ENCODE measurements at regions not wholly inside any gene's neighbourhood (a gene's known extent, or its start where the extent isn't known, plus 50 kb on each side); places are given as distances from the start of the nearest gene placed in this dataset.

DNA sequence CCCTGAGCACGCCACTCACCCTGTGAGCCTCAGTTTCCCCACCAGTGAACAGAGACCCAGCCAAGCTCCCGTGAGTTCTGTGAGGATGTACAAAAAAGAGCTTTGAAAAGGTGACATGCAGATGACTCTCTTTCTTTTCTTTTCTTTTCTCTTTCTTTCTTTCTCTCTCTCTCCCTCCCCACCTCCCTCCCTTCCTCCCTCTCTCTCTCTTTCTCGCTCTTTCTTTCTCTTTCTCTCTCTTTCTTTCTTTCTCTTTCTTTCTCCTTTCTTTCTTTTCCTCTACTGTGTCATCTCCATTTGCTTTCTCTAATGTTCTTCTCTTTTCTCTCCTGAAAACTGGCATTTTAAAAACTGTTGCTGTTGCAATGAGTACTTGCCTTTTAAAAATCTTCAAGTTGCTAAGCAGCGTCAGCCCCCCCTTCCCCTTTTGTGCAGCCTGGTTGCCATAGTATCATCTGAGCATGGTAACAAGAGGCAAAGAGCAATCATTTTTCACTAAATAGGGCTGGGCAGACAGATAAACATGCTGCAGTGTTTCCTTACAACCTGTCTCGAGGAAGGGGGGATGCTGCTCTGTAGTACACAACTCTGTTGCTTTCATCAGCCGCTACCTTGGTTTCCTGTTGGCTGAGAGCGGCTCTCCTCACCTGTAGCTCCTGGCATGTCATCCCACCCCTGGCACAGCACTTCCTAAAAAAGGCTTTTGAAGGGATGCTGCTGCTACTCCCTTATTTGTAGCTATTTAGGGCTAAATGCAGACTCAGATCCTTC is 108.7 kb upstream of the MBNL2 start:
- ChIA-PET CTCF (interaction anchor here (1.4 to 9.4 kb wide), 4 partner anchors 11 to 246 kb away, joined by 5 to 212 read pairs (median 149); partner anchors contain the start of gene MBNL2), POLR2A (no interaction called here)
- DNase-seq, result no peak
- Mint-ChIP-seq H3K9me3 (no peaks in the 10 kb centered on the region), H3K27me3 (peaks cover 27% of the 10 kb centered on the region), H3K27ac (no peak overlapping the region), H3K4me3 (no peak overlapping the region), H3K4me1 (ENCODE audit: low read depth) (peaks cover 17% of the 10 kb centered on the region), H3K36me3 (no peaks in the 10 kb centered on the region)
- intact Hi-C loops (cut with micrococcal nuclease), result no loop called here

DNA sequence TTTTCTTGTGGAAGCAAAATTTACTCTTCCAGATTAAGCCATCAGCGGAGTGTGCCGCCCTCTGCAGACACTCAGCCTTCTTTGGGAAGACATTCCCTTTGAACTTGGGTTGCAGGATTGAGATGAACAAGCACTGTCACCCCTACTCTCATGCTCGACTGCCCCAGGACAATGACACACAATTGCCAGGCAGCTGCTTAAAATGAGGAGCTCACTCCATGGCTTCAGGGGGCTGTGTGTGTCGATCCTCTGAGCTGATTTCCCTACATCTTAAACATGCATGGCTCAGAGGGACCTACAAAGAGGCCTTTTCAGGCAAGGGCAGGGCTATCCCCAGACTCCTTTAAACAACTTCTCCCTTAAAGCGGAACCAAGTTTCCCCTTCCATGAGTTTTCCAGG is 107.5 kb upstream of the MBNL2 start:
- POLR2A ChIA-PET, result no interaction called here
- Mint-ChIP-seq H3K36me3 (no peaks in the 10 kb centered on the region), H3K4me1 (ENCODE audit: low read depth) (peaks cover 16% of the 10 kb centered on the region), H3K27ac (no peak overlapping the region), H3K4me3 (no peak overlapping the region), H3K27me3 (peaks cover 32% of the 10 kb centered on the region), H3K9me3 (no peaks in the 10 kb centered on the region)
- no peak for DNase-seq
- CTCF ChIA-PET, result interaction anchor here (0.5 to 9.4 kb wide), 3 partner anchors 30 to 245 kb away, joined by 3 to 212 read pairs (median 207); no protein-coding TSS in a partner anchor
- intact Hi-C loops (cut with micrococcal nuclease), result no loop called here

DNA sequence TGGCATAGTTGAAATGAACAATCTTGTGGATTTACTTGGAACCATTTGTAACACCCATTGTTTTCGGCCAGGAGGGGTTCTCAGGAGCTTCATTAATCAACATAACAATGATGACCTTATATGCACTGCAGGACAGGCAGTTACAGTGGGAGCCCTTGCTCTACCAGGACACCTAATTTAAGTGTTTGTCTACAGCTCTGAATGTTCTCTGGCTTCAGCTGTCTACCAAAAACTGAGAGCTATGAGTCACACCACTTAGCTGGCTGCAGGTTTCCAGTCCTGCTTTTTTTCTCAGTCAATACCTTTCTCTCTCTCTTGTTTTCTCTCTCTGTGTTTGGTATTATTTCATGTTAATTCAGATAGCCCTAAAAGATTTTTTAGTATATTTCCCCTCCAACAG is 105.4 kb upstream of the MBNL2 start:
- Mint-ChIP-seq H3K9me3 (no peaks in the 10 kb centered on the region), H3K4me3 (no peak overlapping the region), H3K27me3 (peaks cover 35% of the 10 kb centered on the region), H3K4me1 (ENCODE audit: low read depth) (peaks cover 18% of the 10 kb centered on the region), H3K36me3 (no peaks in the 10 kb centered on the region), H3K27ac (no peak overlapping the region)
- intact Hi-C loops (cut with micrococcal nuclease), result loop anchor here (1.0 kb wide), 1 partner anchor 10 kb away; no protein-coding TSS in a partner anchor
- ChIA-PET CTCF (interaction anchor here (0.9 to 9.4 kb wide), 5 partner anchors 9 to 243 kb away, joined by 3 to 207 read pairs (median 6); no protein-coding TSS in a partner anchor), POLR2A (interaction anchor here (0.5 kb wide), 1 partner anchor 118 kb away, joined by 4 read pairs; no protein-coding TSS in a partner anchor)
- DNase-seq, result no peak

DNA sequence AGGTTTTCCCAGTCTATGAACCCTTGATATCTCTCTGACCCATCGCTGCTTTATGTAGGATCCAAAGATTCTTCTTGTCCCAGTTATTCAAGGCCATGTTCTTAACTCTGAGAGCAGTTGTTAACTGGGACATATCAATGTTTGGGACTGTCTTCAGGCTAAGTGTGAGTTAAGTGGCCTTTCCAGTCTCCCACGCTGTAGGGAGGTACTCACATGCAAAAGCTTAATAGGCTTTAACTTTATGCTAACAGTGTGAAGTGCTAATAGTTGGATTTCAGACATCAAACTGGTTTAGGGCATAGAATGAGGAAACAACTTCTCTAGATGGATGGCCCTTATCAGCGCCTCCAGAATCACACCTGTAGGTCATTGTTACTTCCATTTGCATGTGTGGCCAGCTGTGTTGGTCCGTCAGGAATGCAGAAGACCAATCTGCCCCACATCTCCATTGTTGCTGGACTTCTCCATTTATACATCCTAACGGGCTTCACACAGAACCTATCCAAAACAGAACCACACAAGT is 104.7 kb upstream of the MBNL2 start:
- Mint-ChIP-seq H3K36me3 (no peaks in the 10 kb centered on the region), H3K4me1 (ENCODE audit: low read depth) (peaks cover 18% of the 10 kb centered on the region), H3K27ac (no peak overlapping the region), H3K4me3 (no peak overlapping the region), H3K9me3 (no peaks in the 10 kb centered on the region), H3K27me3 (peaks cover 36% of the 10 kb centered on the region)
- ChIA-PET CTCF (interaction anchor here (0.8 to 9.4 kb wide), 4 partner anchors 8 to 242 kb away, joined by 5 to 207 read pairs (median 7); no protein-coding TSS in a partner anchor), POLR2A (no interaction called here)
- intact Hi-C loops (cut with micrococcal nuclease), result no loop called here
- no peak for DNase-seq

DNA sequence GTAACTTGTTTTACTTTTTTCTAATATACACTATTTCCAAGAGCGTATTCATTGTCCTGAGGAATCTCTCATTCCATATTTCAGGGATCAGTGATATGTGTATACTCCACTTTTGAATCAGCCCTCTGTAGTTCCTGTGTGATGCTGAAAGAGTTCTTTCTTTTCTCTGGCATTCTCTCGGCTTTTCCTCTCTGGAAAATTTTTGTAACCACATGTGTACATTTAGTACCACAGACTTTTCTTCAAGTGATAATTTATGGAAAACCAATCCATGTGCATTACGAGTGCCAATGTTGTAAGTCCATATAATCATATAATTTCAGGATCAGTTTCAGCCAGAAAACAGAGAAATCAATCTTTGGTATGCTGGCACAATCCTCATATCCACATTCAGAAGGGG is 102.2 kb upstream of the MBNL2 start:
- ChIA-PET POLR2A (no interaction called here), CTCF (interaction anchor here (1.6 to 1.8 kb wide), 2 partner anchors 10 to 239 kb away, joined by 5 read pairs; no protein-coding TSS in a partner anchor)
- no peaks in the 10 kb centered on the region for H3K9me3 Mint-ChIP-seq
- peaks cover 45% of the 10 kb centered on the region for H3K27me3 Mint-ChIP-seq
- DNase-seq, result no peak
- no peak overlapping the region for H3K4me3 Mint-ChIP-seq
- H3K4me1 Mint-ChIP-seq (ENCODE audit: low read depth), result peaks cover 19% of the 10 kb centered on the region
- intact Hi-C loops (cut with micrococcal nuclease), result no loop called here
- no peaks in the 10 kb centered on the region for H3K36me3 Mint-ChIP-seq
- no peak overlapping the region for H3K27ac Mint-ChIP-seq

DNA sequence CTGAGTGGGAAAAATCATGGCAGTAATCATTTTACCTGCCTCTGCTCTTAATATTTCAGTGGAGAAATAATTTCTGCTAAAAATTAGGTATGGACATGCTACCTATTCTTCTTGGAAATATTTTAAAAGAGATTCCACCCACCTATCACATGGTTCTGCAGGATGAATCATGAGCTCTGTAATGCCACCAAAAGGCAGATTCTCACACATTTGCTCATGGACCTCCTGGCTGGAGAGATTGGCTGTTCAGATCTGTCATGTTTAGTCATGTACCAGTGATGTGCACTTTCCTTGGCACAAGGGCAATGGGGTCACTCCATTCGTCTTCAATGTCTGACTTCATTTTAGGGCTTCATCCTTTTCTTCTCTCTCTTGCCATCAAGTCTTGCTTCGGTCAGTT is 101.8 kb upstream of the MBNL2 start:
- H3K4me1 Mint-ChIP-seq (ENCODE audit: low read depth), result peaks cover 23% of the 10 kb centered on the region
- intact Hi-C loops (cut with micrococcal nuclease), result no loop called here
- H3K9me3 Mint-ChIP-seq, result no peaks in the 10 kb centered on the region
- no peak overlapping the region for H3K4me3 Mint-ChIP-seq
- no peak overlapping the region for H3K27ac Mint-ChIP-seq
- no peaks in the 10 kb centered on the region for H3K36me3 Mint-ChIP-seq
- POLR2A ChIA-PET, result no interaction called here
- peaks cover 42% of the 10 kb centered on the region for H3K27me3 Mint-ChIP-seq
- peak; percentile 32 for DNase-seq
- CTCF ChIA-PET, result interaction anchor here (1.8 kb wide), 1 partner anchor 239 kb away, joined by 5 read pairs; no protein-coding TSS in a partner anchor

DNA sequence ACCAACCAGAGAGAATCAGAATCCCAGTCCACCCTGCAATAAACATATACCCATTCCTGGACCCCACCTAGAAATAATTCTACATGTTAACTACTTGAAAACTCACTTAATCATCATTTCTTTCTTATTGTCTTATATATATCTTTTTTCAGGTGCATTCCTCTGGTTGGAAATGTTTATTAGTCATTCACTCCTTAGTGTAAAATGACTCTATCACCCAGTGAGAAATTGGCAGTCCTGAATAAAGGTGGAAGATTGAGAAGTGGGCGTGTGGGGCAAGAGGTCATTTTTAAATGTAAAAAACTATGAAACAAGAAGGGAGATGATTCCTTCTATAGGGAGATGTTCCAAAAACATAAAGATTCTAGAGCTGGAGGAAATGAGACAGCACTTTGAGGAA is 101.2 kb upstream of the MBNL2 start:
- Mint-ChIP-seq H3K9me3 (no peaks in the 10 kb centered on the region), H3K27me3 (peaks cover 42% of the 10 kb centered on the region), H3K4me3 (no peak overlapping the region), H3K27ac (no peak overlapping the region), H3K36me3 (no peaks in the 10 kb centered on the region), H3K4me1 (ENCODE audit: low read depth) (peaks cover 29% of the 10 kb centered on the region)
- POLR2A ChIA-PET, result no interaction called here
- no peak for DNase-seq
- intact Hi-C loops (cut with micrococcal nuclease), result no loop called here
- CTCF ChIA-PET, result interaction anchor here (1.8 kb wide), 1 partner anchor 238 kb away, joined by 5 read pairs; no protein-coding TSS in a partner anchor

DNA sequence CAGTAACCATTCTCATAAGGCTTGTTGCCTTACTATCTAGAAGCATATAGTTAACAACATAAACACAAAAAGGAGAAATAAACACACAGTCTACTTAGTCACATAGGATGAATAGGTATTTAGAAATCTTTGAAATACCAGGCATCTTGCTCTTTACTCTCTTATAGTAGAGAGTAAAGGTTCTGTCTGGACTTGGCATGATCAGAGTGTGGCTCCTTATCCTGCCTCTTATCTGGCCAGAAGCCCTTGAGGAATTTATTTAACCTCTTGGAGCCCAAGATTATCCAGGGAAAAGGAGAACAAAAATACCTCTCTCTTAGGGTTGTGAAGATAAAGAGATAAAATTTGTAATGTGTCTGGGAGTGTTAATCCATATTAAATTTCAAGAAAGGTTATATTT is 100.2 kb upstream of the MBNL2 start:
- no peak for DNase-seq
- POLR2A ChIA-PET, result no interaction called here
- Mint-ChIP-seq H3K4me3 (no peak overlapping the region), H3K9me3 (no peaks in the 10 kb centered on the region), H3K36me3 (no peaks in the 10 kb centered on the region), H3K4me1 (ENCODE audit: low read depth) (peaks cover 34% of the 10 kb centered on the region), H3K27me3 (peaks cover 42% of the 10 kb centered on the region), H3K27ac (no peak overlapping the region)
- intact Hi-C loops (cut with micrococcal nuclease), result no loop called here
- CTCF ChIA-PET, result no interaction called here

DNA sequence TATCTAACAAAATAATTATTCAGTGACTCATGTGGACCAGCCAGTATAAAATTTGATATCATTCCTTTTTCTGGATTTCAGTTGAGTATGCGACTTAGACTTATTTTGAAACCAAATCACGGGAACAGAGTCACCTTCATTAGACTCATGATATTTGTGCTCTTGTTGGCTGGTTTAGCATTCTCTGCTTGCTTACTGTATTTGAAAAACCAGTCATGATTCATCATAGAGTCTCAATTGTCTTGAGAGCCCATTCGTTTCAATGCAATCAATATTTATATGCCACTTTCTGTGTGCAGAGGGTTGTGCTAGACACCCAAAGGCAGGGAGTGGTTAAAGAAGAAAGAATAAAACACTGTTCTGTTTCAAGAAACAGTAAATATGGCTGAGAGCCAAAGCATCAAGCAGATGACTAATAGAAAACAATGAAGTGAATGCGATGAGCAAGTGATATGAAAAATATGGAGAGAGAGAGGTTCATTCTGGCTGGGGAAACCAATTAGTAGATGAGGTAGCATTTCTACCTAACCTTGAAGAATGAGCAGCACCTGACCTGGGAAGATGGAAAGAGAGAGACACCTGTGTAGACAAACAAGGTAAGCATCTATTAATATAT is 99.6 kb upstream of the MBNL2 start:
- H3K27ac Mint-ChIP-seq, result no peak overlapping the region

DNA sequence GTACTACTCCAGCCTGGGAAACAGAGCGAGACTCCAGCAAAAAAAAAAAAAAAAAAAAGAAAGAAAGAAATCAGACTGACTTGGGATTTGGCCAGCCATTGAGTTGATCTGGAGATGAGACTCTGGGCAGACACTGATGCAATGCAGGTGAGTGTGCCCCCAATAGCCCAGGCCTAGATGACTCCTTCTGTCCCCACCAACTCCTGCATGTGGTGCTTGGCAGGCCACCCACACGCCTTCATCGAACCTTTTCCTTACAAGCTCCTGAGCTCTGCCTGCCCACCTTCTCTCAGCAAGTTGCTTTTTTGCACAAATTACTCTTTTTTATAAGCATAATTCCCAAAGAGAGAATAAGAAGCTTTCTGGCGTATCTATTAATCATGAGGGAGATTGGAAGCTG is 97.9 kb upstream of the MBNL2 start:
- H3K27me3 Mint-ChIP-seq, result peaks cover 44% of the 10 kb centered on the region
- CTCF ChIA-PET, result interaction anchor here (1.0 to 4.8 kb wide), 5 partner anchors 12 to 99 kb away, joined by 4 to 39 read pairs (median 7); partner anchors contain the start of gene MBNL2

More for the DNA sequence above, 99.6 kb upstream of the MBNL2 start:
- no peaks in the 10 kb centered on the region for H3K36me3 Mint-ChIP-seq
- H3K4me1 Mint-ChIP-seq (ENCODE audit: low read depth), result peaks cover 35% of the 10 kb centered on the region
- CTCF ChIA-PET, result interaction anchor here (1.2 kb wide), 1 partner anchor 222 kb away, joined by 3 read pairs; no protein-coding TSS in a partner anchor
- DNase-seq, result no peak
- POLR2A ChIA-PET, result no interaction called here
- H3K4me3 Mint-ChIP-seq, result no peak overlapping the region
- intact Hi-C loops (cut with micrococcal nuclease), result no loop called here
- no peaks in the 10 kb centered on the region for H3K9me3 Mint-ChIP-seq
- peaks cover 45% of the 10 kb centered on the region for H3K27me3 Mint-ChIP-seq

DNA sequence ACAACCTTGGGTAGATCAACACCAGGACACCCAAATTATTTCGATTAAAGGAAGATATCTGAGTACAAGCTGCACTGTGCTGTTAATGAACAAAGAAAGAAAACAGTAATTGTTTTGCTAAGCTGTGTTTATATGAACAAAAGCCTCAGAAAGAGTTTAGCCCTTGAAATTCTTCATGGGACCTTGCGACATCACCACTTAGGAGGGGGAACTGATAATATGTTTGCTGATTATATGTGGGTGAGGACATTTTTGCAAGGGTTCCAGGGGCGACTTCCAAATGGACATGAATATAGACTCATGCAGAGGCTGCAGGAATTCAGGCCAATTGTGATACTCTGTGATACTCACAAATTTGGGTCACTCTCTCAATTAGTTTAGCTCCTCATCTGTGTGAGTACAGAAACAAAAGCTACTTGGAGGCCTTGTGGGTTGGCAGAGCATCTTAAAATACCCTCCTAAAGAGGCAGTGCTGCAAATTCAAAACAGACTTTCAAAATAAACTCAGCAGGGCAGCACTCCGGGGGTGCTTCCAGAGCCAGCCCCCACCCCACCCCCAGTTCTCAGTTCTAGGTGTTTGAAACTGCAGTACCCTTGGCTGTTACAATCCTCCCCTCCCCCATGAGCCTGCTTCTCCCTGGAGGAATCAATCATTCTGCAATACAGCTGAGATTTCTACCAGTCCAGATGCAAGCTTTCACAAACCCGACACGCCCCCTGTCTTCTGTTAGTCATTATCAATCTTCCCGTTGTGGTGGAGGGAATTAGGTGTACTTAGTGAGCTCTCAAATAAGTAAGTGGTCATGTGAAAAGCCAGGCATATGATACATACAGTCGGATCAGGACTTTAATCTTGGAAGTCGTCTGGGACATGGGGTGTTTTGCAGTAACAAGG is 97.0 kb upstream of the MBNL2 start:
- Mint-ChIP-seq H3K4me1 (ENCODE audit: low read depth) (peaks cover 34% of the 10 kb centered on the region), H3K36me3 (no peaks in the 10 kb centered on the region), H3K27me3 (peaks cover 41% of the 10 kb centered on the region), H3K27ac (peak overlapping the region; percentile 7), H3K9me3 (no peaks in the 10 kb centered on the region), H3K4me3 (no peak overlapping the region)
- intact Hi-C loops (cut with micrococcal nuclease), result loop anchor here (1.0 to 5.0 kb wide), 3 partner anchors 217 to 412 kb away; no protein-coding TSS in a partner anchor
- DNase-seq, result peak; percentile 74
- ChIA-PET POLR2A (interaction anchor here (0.6 to 1.3 kb wide), 5 partner anchors 16 to 132 kb away, joined by 3 to 6 read pairs (median 3); no protein-coding TSS in a partner anchor), CTCF (interaction anchor here (0.6 to 4.8 kb wide), 7 partner anchors 9 to 1226 kb away, joined by 3 to 39 read pairs (median 7); partner anchors contain the start of gene MBNL2)

More for the DNA sequence above, 97.9 kb upstream of the MBNL2 start:
- Mint-ChIP-seq H3K4me3 (no peak overlapping the region), H3K9me3 (no peaks in the 10 kb centered on the region), H3K27ac (no peak overlapping the region), H3K36me3 (no peaks in the 10 kb centered on the region), H3K4me1 (ENCODE audit: low read depth) (peaks cover 35% of the 10 kb centered on the region)
- intact Hi-C loops (cut with micrococcal nuclease), result no loop called here
- POLR2A ChIA-PET, result no interaction called here
- no peak for DNase-seq
